NCI-H1105 treated with DMSO at 0.1 percent for 48 hours (cell line): ENCODE measurements at regions not wholly inside any gene's neighbourhood (a gene's known extent, or its start where the extent isn't known, plus 50 kb on each side); places are given as distances from the start of the nearest gene placed in this dataset.
"Not testable (repeated sequence)": the region's sequence is repeated elsewhere in the genome, so short reads cannot be mapped to it uniquely, and the experiment has no call there.

ENCODE experiments used
- DNase-seq: peaks from one replicate; lab custom pipeline; 2025; lab: John Stamatoyannopoulos, UW

DNA sequence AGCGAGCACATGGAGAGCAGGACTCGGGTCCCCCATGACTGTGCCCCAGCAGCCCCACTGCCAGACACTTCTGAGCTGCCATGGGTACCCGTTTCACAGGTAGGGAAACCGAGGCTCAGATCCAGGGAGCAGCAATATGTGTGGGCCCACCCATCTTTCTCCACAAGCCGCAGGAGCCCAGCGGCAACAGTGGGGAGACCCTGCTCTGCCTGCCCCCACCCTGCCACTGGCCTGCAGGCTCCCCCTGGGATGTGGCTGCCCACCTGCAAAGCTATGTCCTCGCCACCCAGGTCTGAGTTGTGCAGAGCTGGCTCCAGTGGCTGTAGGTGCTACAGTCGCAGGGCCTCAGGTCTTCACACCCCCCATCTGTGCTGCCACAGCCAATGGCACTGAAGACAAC, 50.6 kb upstream of the C1QTNF9B start:
- DNase-seq, result no peak

DNA sequence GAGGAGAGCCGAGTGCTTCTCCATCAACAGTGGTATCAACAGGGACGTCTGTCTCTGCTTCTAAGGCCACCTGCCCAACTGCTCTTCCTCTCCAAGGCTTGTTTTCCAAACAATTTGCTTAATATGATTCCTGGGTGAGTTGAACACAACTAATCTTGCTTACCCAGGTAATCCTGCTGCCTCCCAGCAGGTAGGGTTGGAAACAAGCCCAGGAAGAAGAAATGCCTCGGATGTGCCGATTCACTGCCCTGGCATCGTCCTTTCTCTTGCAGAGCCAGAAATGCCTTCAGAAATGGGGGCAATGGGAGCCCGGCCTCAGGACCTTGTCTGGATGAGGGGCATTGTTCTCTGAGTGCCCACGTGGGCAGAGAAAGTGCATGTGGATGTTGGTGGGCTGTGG, 51.9 kb upstream of the C1QTNF9B start:
- DNase-seq, result no peak

DNA sequence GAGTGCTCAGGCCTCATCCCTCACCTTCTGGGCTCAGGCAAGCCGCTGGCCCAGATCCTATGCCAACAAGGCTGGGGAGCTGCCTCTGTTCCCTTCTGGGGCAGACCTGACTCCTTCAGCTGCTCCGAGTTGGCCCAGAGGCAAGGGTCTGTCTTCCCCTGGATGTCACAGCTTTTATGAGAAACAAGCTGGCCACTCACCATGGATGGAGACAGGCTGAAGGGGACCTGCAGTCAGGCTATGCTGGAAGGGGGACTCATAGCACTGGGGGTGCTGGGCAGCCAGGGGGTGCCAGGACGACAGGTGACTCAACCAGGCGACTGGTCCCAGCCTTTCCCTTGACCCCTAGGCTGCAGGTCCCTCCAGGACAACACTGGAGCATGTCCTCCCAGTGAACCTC, 52.4 kb upstream of the C1QTNF9B start:
- DNase-seq, result no peak

DNA sequence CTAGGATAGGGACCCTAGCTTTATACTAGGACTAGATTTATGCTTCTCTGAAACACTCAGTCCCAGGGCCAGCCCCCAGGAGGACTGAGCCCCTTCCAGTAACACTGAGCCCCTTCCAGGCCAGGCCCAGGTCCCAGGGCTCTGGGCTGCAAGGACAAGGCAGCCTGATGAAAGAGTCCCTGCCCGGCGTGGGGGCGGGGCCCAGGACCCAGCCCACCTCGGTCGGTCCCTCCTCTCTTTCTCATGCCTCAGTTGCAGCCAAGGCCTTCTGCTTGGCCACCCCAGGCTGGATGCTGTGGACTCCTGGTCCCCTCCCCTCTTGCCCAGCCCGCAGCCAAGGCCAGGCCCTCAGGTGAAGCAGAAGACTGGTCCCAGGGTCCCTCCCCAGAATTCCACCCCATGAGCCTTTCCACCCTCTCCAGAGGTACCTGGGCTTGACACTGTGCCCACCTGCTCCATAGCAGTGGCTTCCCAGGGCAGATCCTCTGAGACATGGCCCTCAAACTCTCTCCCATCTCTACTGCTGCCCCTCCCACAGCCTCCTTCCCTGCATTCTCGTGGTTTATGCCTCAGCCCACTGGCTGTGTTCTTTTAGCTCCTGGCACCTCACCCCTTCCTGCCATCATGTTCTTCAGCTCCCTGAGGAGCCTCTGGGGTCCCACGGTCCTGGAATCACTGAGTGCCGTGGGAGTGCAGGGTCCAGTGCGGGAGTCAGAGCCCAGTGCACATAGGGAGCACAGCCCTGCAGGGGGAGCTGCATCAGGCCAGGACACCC, 53.6 kb upstream of the C1QTNF9B start:
- DNase-seq, result no peak

DNA sequence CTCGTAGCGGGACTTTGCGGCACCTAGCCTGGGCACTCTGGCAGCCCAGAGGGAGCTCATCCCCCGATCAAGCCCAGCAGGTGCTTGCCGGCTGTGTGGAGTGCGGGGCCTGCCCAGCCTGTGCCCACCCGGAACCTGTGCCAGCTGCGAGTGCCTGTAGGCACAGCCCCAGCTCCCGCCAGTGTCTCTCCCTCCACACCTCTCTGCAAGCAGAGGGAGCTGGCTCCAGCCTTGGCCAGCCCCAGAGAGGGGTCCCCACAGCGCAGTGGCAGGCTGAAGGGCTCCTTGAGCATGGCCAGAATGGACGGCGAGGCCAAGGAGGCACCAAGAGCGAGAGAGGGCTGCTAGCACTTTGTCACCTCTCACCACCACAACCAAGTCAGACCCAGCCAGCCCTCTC, 55.5 kb upstream of the C1QTNF9B start:
- DNase-seq, result no peak

DNA sequence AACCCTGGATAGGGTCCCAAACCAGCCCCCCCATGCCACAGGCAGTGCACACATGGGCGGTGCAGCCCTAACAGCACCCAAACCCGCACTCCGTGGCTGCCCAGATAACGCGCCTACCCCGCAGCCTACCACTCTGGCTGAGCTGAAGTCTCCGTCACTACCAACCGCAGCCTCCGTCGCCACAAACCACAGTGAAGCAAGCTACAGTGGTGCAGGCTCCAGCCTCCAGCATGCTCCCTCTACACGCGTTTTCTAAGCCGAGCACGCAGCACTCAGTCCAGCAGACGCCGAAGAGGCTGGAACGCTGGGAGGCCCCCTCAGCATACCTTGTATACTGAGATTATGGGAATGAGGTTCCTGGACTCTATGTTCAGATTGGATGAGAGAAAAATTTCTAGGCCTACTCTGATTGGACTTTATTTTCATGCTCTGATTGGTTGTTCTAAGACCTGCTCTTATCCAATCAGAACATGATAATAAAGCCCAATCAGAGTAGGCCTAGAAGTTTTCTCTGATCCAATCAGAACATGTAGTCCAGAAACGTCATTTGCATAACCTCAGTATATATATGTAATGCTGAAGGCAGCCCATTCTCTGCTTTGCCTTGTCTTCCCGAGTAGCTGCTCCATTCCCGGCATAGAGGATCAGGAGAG, 56.7 kb upstream of the C1QTNF9B start:
- DNase-seq, result no peak

DNA sequence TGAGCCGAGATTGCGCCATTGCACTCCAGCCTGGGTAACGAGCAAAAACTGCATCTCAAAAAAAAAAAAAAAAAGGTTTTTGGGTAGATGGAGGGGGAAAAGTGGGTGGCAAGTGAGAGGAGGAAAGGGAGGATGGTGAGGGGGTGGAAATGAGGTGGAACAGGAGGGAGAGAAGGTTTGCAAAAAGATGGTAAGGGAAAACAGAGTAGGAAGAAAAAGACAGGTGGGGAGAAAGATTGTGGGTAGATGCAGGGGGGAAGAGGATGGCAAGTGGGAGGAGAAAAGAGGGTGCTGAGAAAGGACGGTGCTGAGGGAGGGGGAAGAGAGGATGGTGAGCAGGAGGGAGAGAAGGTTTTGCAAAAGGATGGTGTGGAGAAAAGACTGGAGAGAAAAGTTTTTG, 57.8 kb upstream of the C1QTNF9B start:
- no peak for DNase-seq

DNA sequence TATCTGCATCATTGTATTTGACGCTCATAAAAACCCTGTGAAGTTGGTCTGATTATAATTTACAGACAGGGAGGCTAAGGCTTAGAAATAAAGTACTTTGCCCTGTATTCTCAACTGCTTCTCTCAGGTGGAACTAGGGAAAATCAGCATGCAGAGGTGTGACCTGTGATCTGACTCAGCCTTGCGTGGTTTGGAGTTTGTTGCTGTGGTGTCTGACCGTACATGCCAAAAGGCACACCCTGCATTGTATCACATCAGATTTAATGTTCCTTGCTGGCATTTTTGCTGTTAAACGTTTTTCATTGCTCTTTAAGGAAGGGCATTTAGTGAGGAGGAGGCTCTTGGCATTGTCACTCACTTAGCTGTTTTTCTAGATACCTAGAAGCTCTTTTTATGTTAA, 58.8 kb upstream of the C1QTNF9B start:
- DNase-seq, result no peak

DNA sequence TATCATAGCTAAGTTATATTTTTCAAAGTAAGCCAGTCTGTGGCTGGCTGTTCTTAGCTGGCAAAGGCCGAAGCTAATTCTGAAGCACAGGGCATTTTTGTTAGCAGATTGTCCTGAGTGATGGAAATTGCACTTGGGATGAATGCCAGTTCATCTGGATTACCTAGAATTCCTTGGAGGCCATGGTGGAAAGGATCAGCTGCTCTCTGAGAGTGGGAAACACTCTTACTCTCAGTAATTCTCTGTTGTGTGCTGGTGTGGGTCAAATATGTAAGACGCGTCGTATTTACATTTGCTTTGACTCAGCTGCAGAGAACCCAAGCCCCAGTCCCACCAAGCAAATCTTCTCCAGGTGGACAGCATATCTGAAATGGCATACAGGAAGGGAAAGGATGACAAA, 60.7 kb upstream of the C1QTNF9B start:
- DNase-seq, result no peak

DNA sequence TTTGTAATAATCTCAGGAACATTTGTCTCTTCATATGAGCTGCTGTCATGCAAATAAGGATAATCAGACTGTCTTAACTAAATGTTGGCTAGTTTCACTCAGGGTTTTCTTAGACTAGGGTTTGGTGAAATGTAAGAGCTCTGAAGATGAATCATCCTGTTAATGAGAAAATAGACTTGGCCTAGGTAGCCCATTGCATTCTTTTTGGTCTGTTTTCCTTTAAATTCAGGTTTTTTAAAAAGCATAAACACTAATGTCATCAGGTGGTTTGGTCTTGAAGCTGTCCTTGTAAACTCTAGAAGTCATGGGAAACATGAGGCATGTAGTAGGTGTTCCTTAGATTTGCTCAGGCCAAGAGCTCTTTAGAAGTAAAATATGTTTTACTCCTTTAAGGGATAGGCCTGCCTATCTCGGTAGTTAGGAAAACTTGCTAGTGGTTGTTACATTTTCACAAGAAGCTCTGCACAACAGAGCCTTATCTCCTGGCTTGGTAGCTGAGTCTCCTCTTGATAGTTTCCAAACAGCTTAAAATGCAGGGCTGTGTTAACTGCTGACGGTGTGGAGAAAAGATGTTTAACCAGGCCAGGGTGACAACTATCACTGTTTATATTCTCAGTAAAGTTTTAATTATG, 62.0 kb upstream of the C1QTNF9B start:
- no peak for DNase-seq

DNA sequence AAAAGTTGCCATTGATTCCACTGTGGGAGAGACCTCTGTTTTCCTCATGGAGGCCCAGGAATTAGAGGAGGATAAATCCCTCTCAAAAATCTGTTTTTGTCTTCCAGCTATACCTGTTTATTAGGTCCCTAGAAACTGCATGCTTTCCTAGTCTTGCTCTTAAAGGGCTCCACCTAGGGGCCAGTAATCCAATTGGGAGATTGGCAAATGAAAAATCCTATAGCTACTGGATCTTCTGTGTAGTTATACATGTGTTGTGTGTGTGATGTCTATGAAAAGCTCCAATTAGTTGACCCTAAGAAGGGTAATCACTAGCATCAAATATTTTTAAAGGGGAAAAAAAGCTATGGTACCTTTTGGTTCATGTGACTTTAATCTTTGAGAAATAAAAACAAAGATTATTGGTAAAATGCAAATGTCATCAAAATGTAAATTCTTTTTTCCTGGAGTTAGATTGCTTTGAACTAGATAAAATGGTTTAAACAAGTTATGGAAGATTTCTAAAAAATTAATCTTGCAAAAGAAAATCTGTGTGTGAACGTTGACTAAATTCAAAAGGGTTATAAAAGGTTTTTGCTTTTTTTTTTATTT, 63.4 kb upstream of the C1QTNF9B start:
- DNase-seq, result peak; percentile 42

DNA sequence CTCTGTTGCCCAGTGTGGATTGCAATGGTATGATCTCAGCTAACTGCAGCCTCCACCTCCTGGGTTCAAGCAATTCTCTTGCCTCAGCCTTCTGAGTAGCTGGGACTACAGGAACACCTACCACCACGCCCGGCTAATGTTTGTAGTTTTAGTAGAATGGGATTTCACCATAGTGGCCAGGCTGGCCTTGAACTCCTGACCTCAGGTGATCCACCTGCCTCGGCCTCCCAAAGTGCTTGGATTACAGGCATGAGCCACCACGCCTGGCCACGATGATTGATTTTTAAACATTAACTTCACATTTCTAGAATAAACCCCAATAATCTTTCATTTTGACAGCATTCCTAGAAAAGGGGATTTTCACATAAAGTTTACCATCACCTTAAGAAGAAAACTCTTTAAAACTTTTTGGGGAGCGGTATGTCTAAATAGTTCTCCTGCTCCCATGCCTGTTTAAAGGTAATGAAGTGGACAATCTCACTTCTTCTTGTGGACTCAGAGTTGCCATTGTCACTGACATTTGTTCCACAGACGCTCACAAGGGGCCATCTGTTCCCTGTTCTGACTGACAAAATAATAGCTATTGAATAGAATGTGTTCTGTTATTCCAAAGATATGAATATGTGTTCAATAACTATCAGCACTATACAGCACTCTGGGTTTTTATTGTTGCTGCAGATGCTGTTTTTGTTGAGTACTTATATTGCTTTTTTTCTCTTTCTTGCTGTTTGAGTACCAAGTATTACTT, 66.1 kb upstream of the C1QTNF9B start:
- DNase-seq, result no peak

DNA sequence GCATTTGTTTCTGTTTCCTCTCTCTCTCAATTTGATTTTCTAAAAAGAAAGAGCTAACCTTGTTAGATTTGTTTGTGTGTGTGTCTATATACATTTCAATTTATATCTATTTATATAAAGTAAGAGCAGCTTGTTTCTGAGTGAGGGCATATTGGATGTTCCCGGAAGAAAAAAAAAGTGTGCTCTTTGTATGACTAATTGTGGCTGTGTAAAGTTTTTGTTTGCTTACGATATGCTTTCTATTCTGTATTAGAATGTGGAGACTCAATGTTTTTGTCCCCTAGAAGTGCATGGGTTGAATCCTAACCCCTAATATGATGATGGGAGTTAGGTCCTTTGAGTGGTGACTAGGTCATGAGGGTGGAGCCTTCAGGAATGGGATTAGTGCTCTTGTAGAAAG, 66.6 kb upstream of the C1QTNF9B start:
- no peak for DNase-seq

DNA sequence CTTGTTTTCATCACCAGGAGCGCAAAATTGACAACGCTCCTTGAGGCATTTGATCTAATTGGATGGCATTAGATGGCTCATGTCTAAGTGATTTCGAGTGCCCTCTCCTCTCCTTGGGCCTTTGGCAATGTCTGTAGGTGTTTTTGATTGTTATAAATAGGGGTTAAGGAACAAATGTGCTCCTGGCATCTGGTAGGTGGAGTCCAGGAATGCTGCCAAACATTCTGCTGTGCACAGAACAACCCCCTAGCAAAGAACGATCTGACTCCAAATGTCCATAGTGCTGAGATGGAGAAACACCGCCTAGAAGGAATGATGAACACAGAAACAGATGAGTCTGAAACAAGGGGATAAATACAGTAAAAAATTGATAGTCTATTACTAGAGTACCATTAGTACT, 68.0 kb upstream of the C1QTNF9B start:
- no peak for DNase-seq

DNA sequence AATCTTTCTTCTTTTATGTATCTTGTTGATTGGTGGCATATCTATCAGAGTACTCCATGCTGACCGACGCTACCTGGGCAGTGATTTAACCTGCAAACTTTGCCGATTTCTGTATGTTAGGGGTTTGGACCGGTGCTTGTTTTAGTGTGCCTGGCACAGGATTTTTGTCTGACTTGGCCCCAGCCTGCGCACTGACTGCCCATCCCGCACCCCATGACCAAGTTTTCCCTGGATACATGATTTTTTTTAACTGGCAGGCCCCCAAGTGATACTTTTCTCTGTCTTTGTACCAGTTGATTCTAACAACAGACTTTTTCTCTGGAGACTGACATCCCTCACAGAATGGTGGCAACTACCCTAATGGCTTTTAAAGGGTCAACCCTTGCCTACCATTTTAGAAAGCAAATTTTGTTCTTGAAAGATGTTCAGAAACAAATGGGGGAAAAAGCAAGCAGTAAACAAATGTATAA, 69.0 kb upstream of the C1QTNF9B start:
- DNase-seq, result no peak

DNA sequence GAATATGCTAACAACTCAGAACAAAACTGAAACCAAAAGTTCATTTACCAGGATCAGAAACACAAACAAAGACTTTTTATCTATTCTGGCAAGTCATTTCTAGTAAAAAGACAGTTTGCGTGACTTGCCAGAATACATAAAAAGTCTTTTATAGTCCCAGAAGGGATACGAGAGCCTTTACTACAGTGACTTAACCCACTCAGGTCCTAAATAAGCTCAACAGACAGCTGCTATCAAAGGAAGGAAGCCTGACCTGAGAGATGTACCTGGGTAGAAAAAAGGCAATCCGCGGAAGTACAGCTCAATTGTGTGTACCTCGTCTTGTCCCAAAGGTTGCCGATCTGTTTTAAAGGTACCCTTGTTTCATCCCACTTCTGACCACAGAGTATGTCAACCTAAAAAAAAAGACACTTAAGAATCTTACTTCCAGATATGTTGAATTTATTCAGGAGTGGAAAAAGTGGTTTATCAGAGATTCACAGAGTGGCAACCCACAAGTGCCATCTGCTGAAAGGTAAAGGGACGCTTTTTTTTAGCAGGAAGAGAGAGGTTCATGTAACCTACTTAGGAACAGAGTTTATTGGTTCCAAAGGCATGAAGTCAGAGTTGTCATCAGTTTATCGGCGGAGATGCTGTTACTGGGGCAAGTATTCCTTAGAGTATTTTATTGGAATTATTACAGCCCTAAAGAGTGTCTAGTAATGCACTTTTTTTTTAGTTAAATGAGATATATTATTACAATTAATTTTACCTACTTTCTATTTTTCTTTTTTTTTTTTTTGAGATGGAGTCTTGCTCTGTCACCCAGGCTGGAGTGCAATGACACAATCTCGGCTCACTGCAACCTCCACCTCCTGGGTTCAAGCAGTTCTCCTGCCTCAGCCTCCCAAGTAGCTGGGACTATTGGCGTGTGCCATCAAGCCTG, 69.7 kb upstream of the C1QTNF9B start:
- no peak for DNase-seq

DNA sequence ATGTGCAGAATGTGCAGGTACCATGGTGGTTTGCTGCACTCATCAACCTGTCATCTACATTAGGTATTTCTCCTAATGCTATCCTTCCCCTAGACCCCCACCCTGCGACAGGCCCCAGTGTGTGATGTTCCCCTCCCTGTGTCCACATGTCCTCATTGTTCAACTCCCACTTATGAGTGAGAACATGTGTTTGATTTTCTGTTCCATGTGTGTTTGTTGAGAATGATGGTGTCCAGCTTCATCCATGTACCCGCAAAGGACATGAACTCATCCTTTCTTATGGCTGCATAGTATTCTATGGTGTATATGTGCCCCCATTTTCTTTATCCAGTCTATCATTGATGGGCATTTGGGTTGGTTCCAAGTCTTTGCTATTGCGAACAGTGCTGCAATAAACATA, 70.5 kb upstream of the C1QTNF9B start:
- not testable (repeated sequence) for DNase-seq

DNA sequence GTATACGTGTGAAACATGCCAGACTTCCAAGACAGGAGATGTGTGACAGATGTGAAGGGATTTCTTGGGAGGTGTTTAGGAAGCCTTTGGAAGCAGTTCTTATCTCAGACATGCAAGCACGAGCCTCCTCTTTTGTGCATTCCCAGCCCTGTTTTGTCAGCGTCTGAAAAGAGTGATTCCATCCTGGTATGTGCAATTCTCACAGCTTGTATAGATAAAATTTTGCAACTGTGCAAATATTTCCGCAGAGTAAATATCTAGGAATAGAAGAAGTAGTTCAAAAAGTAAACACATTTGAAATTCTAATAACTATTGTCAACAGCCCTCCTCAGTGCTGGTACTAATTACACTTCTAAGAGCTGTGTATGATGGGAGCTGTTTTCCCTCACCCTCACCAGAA, 72.3 kb upstream of the C1QTNF9B start:
- DNase-seq, result no peak

DNA sequence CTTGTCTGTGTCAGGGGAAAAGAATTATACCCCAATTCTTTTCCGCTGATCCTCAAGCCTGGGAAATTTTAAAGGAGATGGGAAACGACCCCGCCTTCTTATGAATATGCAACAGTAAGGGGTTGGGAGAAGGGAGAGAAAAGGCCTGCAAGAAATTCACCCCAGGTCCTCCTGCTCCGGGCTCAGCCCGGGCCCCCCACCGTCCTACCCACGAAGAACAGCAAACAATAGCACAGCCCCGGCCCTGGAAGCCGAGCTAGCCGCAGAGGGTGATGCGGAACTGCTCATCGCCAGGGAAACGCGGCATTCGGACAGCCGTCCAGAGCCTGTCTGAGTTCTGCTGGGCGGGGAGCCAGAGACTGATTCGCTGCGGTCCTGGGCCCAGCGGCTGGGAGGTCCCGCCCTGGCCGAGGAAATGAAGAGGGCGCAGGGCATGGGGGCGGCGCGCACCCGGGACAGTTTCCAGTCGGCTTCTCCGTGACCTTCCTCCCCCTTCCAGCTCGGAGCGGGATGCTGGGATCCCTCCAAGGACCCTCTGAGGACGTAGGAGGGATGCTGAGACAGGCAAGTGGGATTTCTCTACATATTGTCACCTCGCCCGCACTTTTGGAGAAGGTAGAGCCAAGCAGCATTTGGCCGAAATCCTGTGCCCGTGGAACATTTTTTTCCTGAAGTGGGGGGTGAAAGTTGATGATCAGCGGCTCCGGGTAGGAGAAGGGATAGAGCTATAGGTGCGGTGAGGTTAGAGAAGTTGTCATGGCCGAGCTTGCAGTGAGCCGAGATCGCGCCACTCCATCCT, 82.3 kb upstream of the C1QTNF9B start:
- DNase-seq, result peak; percentile 27

DNA sequence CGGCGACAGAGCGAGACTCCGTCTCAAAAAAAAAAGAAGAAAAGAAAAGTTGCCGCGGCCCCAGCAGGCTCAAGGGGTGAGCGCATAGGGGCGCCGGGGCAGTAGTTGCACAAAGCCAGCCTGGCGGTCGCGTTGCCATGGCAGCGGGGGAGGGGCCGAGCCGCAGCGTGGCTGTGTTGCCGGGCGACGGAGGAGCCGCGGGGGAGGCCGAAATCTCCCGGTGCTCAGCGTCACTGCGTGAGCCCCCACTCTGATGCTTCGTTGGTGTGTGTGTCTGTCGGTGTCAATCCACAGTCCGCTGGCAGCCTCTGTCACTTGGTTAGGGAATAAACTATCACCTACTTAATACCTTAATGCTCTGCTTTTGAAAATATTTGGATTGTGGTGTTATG, 82.9 kb upstream of the C1QTNF9B start:
- peak; percentile 50 for DNase-seq
